GM10266 (cell line): ENCODE measurements at regions not wholly inside any gene's neighbourhood (a gene's known extent, or its start where the extent isn't known, plus 50 kb on each side); places are given as distances from the start of the nearest gene placed in this dataset.

Experiments
- DNase-seq: peaks from one replicate; pipeline ENCODE4 v3.0.0; 2012; ENCODE audit errors: extremely low spot score
- CTCF ChIP-seq: IDR thresholded peaks from 2 replicates; pipeline ENCODE4 v1.5.1; 2012; ENCODE audit warnings: mild to moderate bottlenecking, low read depth; ENCODE audit not compliant: control insufficient read depth, insufficient read depth; ENCODE audit errors: missing control alignments

- DNase-seq: no peak
- TF ChIP-seq CTCF: no peak
Observed at GRCh38 chr15:67914537-67915460, 75.0 kb upstream of the RNU6-1 start.

- no peak for TF ChIP-seq CTCF
- DNase-seq: no peak
Observed at GRCh38 chr15:67915461-67916374, 75.9 kb upstream of the RNU6-1 start.

GRCh38 chr15:67916565-67916964 lies 76.7 kb upstream of the RNU6-1 start:
- DNase-seq: no peak
- TF ChIP-seq CTCF: no peak

- no peak for TF ChIP-seq CTCF
- no peak for DNase-seq
Observed at GRCh38 chr15:67917037-67917436, 77.2 kb upstream of the RNU6-1 start.

- DNase-seq: no peak
- no peak for TF ChIP-seq CTCF
Observed at GRCh38 chr15:67917636-67918035, 77.8 kb upstream of the RNU6-1 start.

GRCh38 chr15:67918205-67918861 lies 78.5 kb upstream of the RNU6-1 start:
- DNase-seq: no peak
- TF ChIP-seq CTCF: no peak
